ENCODE measurements at regions not wholly inside any gene's neighbourhood (a gene's known extent, or its start where the extent isn't known, plus 50 kb on each side); places are given as distances from the start of the nearest gene placed in this dataset.
"Not testable (repeated sequence)": the region's sequence is repeated elsewhere in the genome, so short reads cannot be mapped to it uniquely, and the experiment has no call there.

DNA sequence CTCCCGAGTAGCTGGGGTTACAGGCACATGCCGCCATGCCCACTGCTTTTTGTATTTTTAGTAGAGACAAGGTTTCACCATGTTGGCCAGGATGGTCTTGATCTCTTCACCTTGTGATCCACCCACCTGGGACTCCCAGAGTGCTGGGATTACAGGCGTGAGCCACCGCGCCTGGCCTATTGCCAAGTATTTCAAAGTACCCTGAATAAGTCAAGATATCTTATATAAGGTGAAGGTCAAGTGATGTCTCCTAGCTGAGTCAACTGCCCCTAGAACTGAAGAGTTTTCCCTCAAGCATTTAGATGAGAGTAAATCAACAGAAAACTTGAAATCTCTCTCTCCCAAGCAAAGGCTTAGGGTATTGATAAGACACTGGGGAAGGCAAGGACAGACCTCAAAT is 63.9 kb downstream of the RPL22L1 start:
- TF ChIP-seq REST (IDR thresholded peaks at IDR 0.05; ENCODE audit: insufficient read depth in 1 of 2, low read depth in 2 of 2, low read length in 1 of 2), result no peak
- TF ChIP-seq POLR2AphosphoS5 (IDR thresholded peaks at IDR 0.05; ENCODE audit: low read depth, low read length), result no peak
- TF ChIP-seq TCF7L2 (IDR thresholded peaks at IDR 0.05; ENCODE audit: low read depth, low read length), result no peak
- no peak for TF ChIP-seq SIN3A (IDR thresholded peaks at IDR 0.05; ENCODE audit: borderline replicate concordance, insufficient read depth, low read depth, low read length)
- TF ChIP-seq, protein P1, sequence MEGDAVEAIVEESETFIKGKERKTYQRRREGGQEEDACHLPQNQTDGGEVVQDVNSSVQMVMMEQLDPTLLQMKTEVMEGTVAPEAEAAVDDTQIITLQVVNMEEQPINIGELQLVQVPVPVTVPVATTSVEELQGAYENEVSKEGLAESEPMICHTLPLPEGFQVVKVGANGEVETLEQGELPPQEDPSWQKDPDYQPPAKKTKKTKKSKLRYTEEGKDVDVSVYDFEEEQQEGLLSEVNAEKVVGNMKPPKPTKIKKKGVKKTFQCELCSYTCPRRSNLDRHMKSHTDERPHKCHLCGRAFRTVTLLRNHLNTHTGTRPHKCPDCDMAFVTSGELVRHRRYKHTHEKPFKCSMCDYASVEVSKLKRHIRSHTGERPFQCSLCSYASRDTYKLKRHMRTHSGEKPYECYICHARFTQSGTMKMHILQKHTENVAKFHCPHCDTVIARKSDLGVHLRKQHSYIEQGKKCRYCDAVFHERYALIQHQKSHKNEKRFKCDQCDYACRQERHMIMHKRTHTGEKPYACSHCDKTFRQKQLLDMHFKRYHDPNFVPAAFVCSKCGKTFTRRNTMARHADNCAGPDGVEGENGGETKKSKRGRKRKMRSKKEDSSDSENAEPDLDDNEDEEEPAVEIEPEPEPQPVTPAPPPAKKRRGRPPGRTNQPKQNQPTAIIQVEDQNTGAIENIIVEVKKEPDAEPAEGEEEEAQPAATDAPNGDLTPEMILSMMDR (IDR thresholded peaks at IDR 0.05), result no peak
- H3K9me3 ChIP-seq (ENCODE audit: control insufficient read depth, insufficient read depth, low read depth, low read length), result no peaks in the 10 kb centered on the region
- BruUV-seq (replicated peaks), result no TSS peak
- DNase-seq (ENCODE audit: low read depth, low spot score), result no peak
- CTCF ChIA-PET, result no interaction called here
- POLR2A ChIA-PET, result no interaction called here
- no peaks in the 10 kb centered on the region for H3K36me3 ChIP-seq (ENCODE audit: control insufficient read depth, insufficient read depth, low read length)
- no peak overlapping the region for H3K27ac ChIP-seq (ENCODE audit: low read length)
- H3K4me3 ChIP-seq (ENCODE audit: low read depth in 2 of 2, low read length in 2 of 2), result no peak overlapping the region
- intact Hi-C loops (cut with micrococcal nuclease; ENCODE audit: unreplicated experiment) (no loop called here), in situ Hi-C loops (cut with HindIII; ENCODE audit: low pct_unique_long_range_greater_than_20kb, low sequenced_read_pairs) (no loop called here)
- no peaks in the 10 kb centered on the region for H3K27me3 ChIP-seq (ENCODE audit: control insufficient read depth, insufficient read depth, low read length)
- no peak for ATAC-seq
- peaks cover 10% of the 10 kb centered on the region; the same call in 1 of the 2 replicates for H3K4me1 ChIP-seq (ENCODE audit: control insufficient read depth, insufficient read depth, low read length)

- intact Hi-C loops (cut with micrococcal nuclease; ENCODE audit: unreplicated experiment); in situ Hi-C loops (cut with HindIII; ENCODE audit: low pct_unique_long_range_greater_than_20kb, low sequenced_read_pairs); ATAC-seq; DNase-seq (ENCODE audit: low read depth, low spot score); BruUV-seq (replicated peaks); H3K36me3 ChIP-seq (ENCODE audit: control insufficient read depth, insufficient read depth, low read length); H3K4me1 ChIP-seq (ENCODE audit: control insufficient read depth, insufficient read depth, low read length); H3K27me3 ChIP-seq (ENCODE audit: control insufficient read depth, insufficient read depth, low read length); H3K9me3 ChIP-seq (ENCODE audit: control insufficient read depth, insufficient read depth, low read depth, low read length); H3K4me3 ChIP-seq (ENCODE audit: low read depth in 2 of 2, low read length in 2 of 2); H3K27ac ChIP-seq (ENCODE audit: low read length); CTCF ChIA-PET; POLR2A ChIA-PET: not testable (repeated sequence)
Observed at GRCh38 chr3:170805296-170805695, 64.7 kb downstream of the RPL22L1 start.

DNA sequence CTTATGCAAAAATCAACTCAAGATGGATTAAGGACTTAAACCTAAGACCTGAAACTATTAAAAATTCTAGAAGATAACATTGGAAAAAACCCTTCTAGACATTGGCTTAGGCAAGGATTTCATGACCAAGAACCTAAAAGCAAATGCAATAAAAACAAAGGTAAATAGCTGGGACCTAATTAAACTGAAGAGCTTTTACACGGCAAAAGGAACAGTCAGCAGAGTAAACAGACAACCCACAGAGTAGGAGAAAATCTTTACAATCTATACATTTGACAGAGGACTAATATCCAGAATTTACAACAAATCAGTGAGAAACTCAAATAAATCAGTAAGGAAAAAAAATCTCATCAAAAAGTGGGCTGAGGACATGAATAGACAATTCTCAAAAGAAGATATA is 65.4 kb downstream of the RPL22L1 start:
- POLR2A ChIA-PET; BruUV-seq (replicated peaks); CTCF ChIA-PET; in situ Hi-C loops (cut with HindIII; ENCODE audit: low pct_unique_long_range_greater_than_20kb, low sequenced_read_pairs); H3K36me3 ChIP-seq (ENCODE audit: control insufficient read depth, insufficient read depth, low read length); H3K9me3 ChIP-seq (ENCODE audit: control insufficient read depth, insufficient read depth, low read depth, low read length); DNase-seq (ENCODE audit: low read depth, low spot score); ATAC-seq; H3K27me3 ChIP-seq (ENCODE audit: control insufficient read depth, insufficient read depth, low read length); H3K4me3 ChIP-seq (ENCODE audit: low read depth in 2 of 2, low read length in 2 of 2); intact Hi-C loops (cut with micrococcal nuclease; ENCODE audit: unreplicated experiment); H3K4me1 ChIP-seq (ENCODE audit: control insufficient read depth, insufficient read depth, low read length): not testable (repeated sequence)
- peak overlapping the region; percentile 60; the same call in 1 of the 2 replicates for H3K27ac ChIP-seq (ENCODE audit: low read length)

Measured in Panc1 (cell line).